ENCODE measurements at regions not wholly inside any gene's neighbourhood (a gene's known extent, or its start where the extent isn't known, plus 50 kb on each side); places are given as distances from the start of the nearest gene placed in this dataset.
"Not testable (repeated sequence)": the region's sequence is repeated elsewhere in the genome, so short reads cannot be mapped to it uniquely, and the experiment has no call there.

- DNase-seq (ENCODE audit: low spot score) = no peak
Measured at GRCh38 chr14:89697281-89698060, 257.1 kb downstream of the EFCAB11 start.

DNA sequence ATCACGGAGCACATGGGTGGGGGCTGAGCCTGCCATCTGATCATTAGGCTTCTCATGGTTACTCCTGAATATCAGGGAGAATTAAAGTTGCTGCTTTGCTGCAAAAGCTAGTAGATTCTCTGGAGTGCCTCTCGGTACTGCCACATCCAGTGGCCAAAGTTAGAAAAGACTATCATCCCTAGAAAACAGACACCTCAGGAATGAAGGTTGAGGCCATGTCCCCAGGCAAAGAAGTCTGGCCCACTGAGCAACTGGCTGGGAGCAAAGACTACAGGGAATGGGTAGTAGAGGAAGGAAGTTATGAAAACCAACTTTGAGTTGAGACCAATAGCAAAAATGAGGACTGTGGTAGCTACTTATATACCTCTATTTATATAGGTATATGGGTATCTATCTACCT, 258.7 kb downstream of the EFCAB11 start:
- no peak for DNase-seq (ENCODE audit: low spot score)

DNA sequence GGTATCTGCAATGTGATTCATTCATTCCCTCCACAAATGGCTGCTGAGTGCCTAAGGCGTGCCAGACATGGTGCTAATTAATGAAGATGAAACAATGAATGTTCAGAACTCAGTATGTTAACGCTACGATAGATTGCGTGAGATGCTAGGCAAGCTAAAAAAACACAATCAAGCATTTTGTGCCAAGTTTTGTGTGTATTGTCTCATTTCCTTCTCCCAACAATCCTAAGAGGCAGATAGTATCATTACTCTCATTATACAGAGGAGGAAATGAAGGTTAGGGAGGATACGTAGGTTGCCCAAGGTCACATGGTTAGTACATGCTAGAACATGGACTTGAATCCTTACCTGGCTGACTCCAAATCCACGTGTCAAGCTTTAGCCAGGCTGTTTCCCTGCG, 264.4 kb downstream of the EFCAB11 start:
- DNase-seq (ENCODE audit: low spot score) = no peak

GRCh38 chr14:89689711-89690110, 264.8 kb downstream of the EFCAB11 start:
- not testable (repeated sequence) for DNase-seq (ENCODE audit: low spot score)

- DNase-seq (ENCODE audit: low spot score) = no peak
Measured at GRCh38 chr14:89688507-89689211, 265.9 kb downstream of the EFCAB11 start.

GRCh38 chr14:89687129-89687528, 267.4 kb downstream of the EFCAB11 start:
- not testable (repeated sequence) for DNase-seq (ENCODE audit: low spot score)

DNA sequence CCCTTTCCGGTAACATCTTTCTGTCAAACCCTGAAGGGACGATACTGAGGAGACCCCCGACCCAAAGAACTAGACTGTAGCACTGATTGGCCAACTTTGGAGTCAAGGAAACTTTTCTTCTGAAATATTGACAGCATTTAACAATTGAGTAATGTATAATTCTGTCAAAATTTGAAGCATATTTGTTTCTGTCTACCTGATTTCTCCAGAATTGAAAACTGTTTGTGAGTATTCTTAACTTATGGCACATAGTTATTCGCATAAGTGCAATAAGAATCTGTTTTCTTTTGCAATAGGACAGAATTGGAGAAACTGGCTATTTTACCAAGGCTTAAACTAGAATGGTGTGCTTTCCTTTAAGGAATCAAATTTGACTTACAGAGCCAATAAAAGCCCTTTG, 267.1 kb upstream of the FOXN3 start:
- DNase-seq (ENCODE audit: low spot score) = no peak

GRCh38 chr14:89681086-89682018, 264.3 kb upstream of the FOXN3 start:
- DNase-seq (ENCODE audit: low spot score) = no peak

- no peak for DNase-seq (ENCODE audit: low spot score)
Measured at GRCh38 chr14:89680156-89680555, 263.1 kb upstream of the FOXN3 start.

GRCh38 chr14:89678768-89679167, 261.7 kb upstream of the FOXN3 start:
- DNase-seq (ENCODE audit: low spot score) = no peak

- no peak for DNase-seq (ENCODE audit: low spot score)
Measured at GRCh38 chr14:89675590-89675989, 258.6 kb upstream of the FOXN3 start.

- DNase-seq (ENCODE audit: low spot score) = no peak
Measured at GRCh38 chr14:89674936-89675335, 257.9 kb upstream of the FOXN3 start.

DNA sequence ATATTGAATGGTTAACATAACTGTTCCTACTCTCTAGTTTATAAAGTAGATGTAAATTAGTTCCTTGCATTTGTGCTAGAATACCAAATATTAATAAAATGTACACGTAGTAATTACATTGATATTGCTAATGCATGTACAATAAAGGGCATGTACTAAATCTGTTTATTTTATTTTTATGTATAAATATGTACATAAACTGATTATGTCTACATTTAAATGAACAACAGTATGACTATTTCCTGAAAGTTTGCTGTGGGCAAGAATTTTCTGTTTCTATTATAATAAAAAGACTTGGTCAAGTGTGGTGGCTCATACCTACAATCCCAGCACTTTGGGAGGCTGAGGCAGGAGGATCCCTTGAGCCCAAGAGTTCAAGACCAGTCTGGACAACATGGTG, 257.2 kb upstream of the FOXN3 start:
- DNase-seq (ENCODE audit: low spot score) = no peak

DNA sequence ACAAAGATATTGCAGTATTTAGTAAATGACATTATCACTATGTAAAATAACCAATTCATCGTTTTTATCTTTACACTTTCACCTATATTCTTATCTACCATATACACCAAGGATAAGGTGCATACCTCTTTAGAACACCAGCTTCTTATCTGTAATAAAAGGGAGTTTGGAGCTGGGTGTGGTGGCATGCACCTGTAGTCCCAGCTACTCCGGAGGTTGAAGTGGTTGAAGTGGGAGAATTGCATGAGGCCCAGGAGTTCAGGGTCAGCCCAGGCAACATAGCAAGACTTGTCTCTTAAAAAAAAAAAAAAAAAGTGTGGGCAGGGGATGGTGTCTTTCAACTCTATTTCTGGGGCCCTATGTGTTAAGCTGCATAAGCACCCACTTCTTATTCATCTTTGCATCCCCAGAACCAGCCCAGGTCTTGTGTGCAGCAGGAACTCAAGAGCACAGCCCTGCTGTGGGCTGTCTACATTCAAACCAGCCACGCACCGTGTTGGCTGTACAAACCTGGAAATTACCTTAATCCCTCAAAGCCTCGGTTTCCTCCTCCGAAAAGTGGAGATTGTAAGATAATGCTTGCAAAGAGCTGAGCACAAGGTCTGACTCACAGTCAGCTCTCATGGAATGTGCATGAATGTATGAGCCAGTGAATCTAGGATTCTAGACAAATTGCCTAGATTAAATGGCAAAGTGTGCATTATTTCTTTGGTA, 256.6 kb upstream of the FOXN3 start:
- DNase-seq (ENCODE audit: low spot score) = no peak

- DNase-seq (ENCODE audit: low spot score) = no peak
Measured at GRCh38 chr14:89672636-89673511, 255.8 kb upstream of the FOXN3 start.

DNA sequence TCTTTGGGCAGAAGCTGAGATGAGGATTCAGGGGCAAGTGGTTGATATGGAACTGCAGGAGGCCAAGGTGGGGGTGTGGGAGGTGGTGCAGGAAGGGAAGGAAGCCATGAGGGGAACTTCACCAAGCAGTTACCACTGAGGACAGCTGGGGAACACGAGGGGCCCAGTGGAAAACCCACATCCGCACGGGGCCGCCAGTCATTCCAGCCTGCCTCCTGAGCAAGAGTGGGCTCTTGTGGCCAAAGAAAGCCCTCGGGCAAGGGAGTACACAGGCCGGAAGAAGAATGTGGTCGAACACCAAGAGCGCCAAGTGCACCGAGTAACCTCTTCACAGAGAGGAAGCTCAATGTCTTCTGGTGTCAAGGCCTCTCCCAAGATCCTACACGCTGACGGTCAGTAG, 252.2 kb upstream of the FOXN3 start:
- DNase-seq (ENCODE audit: low spot score) = no peak

DNA sequence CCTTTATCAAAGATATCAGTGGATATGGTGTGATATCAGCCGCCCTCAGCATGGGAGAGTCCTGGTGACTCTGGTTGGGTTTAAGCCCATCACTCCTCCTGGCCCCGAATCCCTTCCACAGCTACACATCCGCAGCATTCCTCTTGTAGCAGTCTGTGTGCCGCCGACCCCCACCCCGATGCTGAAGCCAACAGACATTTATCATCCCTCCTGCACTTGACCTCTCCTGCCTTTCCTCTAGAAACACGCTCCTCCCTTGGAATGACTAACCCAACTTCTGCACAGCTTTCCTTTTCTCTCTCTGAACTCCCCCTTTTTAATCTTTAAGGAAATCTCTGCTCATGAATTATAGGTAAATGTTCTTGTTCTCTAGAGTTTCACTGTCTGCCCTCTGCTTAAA, 250.9 kb upstream of the FOXN3 start:
- DNase-seq (ENCODE audit: low spot score) = no peak

DNA sequence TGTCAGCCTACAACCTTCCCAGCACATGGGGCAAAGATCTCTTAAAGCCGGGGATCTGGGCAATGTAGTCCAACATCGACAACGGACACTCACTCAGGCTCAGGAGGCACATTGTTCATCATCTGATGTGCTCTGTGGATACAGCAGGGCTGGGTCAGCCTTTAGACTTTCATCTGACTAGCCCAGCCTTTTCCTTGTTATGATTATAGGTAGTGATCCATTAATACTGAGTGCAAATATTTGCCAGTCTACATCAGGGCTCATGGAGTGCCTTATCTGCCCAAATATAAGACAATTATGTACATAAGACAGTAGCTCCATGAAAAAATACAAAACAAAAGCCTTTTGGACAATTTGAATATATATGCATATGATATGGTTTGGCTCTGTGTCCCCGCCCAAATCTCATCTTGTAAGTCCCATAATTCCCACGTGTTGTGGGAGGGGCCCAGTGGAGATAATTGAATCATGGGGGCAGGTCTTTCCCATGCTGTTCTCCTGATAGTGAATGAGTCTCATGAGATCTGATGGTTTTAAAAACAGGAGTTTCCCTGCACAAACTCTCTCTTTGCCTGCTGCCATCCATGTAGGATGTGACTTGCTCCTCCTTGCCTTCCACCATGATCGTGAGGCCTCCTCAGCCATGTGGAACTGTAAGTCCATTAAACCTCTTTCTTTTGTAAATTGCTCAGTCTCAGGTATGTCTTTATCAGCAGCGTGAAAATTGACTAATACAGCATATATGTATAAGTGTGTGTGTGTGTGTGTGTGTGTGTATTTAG, 248.5 kb upstream of the FOXN3 start:
- DNase-seq (ENCODE audit: low spot score) = not testable (repeated sequence)

- no peak for DNase-seq (ENCODE audit: low spot score)
Measured at GRCh38 chr14:89661392-89661791, 244.4 kb upstream of the FOXN3 start.

- not testable (repeated sequence) for DNase-seq (ENCODE audit: low spot score)
Measured at GRCh38 chr14:89660625-89661233, 243.7 kb upstream of the FOXN3 start.

All from D341Med (cell line).